GM18517 (cell line): ENCODE measurements at regions not wholly inside any gene's neighbourhood (a gene's known extent, or its start where the extent isn't known, plus 50 kb on each side); places are given as distances from the start of the nearest gene placed in this dataset.
A peak's percentile ranks its signal among the peaks of the same experiment; 100 is the strongest.

ENCODE experiments used
- ATAC-seq: cut with Tn5 transposase; IDR thresholded peaks from one replicate; pipeline ENCODE4 v1.9.1; 2021; ENCODE audit warnings: mild to moderate bottlenecking, moderate library complexity; ENCODE audit not compliant: unreplicated experiment

- no peak for ATAC-seq
Measured at GRCh38 chr7:26487780-26488515, 196.3 kb downstream of the SNX10 start.

DNA sequence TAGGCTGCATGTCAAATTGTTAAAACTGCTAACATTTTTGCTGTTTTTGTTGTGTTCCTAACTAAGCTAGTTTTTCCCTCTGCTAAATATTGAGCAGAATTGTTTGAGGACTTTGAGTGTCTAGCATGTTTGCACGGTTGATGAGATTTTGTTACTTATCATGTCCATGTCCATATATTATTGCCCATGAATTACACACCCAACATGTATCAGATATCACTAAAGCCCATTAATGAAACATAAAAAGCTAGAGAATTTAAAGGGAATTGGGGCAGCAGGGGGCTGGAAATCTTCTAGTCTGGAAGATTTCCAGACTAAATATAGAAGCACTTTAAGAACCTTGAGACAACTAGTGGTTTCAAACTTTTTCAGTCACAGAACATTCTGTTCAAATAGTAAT lies 197.7 kb downstream of the SNX10 start:
- ATAC-seq: no peak

DNA sequence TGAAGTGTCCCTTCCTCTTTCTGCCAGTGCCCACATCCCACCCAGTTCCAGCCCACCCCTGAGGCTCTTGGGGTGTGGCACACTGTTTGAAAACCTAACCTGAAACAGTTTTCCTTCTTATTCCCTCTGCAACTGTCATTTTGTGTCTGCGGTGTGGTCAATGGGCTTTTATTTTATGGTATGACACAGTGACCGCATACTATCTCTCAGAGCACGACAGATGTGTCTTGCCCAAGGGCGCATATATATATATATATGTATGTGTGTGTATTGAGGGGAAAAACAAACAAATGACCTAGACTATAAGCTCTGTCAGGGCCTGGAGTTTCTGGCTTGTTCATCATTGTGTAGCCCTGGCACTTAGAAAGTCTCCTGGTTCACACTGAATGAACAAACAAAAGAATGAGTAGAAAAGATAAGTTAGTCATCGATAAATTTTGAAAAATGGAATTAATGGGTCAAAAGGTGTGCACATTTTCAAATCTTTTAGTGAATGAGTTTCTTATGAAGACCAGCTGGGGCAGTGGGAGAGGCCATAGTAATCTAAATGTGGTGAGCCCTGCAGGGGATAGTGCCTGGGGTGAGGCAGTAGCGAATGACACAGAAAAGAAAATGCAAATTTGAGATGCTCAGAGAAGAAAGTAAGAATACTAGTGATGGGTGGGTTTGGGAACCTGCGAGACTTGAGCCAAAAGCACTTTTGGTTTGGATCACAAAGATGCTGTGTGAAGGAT lies 198.4 kb downstream of the SNX10 start:
- ATAC-seq: no peak

DNA sequence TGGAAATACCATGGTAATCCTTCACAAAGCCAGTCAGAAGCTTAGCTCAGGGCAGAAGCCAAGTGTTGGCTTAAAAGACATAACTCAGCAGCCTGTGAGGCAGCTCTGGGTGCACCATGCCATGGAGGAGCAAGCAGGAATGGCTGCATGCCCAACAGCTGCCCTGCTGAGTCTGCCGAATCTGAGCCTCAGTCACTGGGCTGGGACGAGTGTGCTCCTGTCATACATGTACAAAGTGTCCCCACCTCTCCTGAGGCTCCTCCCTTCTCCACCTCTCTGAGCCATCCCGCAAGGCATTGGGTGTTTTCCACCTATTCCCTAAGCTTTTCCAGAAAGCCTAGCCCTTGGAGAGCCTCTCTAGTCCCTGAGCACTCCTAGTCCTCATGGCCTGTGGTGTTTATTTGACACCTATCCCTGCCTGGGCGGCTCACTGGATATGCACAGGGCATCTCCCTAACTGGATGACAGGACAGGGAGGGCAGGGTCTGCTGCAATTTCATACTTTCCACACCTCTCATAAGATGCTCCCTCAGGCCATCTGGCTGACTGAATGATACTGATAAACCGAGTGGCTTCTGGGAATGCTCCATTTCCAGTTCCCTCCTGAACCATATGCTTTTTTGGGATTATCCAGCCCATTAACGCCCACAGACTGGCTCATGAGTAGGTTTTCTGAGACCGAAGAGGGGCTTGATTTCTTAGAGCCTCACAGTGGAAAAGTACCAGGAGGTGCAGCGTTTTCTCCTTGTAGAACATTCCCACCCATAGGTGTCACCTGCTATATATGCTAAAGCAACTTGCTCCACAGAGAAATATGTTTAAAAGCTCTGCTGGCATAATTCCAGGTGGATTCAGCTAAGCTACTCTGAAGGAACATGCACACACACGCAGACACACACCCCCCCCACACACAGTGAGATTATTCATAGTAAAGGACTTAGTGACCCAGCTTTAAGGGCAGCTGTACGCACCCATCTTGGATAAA lies 199.3 kb downstream of the SNX10 start:
- no peak for ATAC-seq

DNA sequence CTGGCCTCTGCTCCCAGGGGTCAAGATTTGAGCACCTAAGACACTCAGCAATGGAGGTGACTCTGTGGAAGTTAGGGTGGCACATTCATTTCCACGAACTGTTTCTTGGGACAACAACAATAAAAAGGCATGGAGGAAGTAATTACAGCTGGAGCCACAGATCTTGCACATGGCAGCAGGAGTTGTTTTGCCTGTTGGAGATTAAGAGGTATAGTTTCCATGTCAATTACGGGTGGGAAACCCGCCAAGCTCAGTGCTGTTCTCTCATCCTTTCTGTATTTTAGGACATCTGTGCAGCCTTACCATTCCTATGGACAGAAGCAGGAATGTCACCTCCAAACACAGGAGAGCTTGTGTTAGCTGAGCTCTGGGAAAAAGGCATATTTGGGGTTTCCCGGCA lies 201.2 kb downstream of the SNX10 start:
- no peak for ATAC-seq

DNA sequence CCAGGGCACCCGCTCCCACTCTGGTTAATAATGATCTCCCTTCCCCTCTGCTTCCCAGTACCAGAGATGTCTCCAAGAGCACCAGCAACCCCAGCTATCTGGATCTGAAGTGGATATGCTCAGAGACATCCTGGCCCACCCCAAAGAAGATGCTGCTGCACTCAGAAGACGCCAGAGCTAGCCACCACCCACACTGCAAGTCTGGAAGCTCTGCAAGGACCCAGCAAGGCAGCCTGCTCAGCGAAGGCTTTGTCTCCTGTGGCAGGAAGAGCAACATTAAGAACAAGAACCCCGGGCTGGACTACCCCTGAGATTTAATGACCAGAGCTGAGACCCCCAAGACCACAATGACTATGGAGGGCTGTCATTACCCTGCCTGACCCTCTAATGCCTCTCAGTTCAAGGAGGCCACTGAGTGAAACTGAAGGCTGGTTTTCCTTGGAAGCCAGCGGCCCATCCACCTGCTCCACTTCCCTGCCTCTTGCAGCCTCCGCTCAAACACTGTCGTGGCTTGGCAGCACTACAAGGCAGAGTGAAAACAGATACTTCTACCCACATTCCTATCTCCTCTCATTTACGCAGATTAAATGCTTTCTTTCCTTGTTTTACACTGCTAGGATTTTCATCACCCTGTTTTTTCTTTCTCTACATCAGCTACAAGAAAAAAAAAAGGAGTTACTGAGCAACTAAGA lies 202.2 kb downstream of the SNX10 start:
- ATAC-seq: no peak

DNA sequence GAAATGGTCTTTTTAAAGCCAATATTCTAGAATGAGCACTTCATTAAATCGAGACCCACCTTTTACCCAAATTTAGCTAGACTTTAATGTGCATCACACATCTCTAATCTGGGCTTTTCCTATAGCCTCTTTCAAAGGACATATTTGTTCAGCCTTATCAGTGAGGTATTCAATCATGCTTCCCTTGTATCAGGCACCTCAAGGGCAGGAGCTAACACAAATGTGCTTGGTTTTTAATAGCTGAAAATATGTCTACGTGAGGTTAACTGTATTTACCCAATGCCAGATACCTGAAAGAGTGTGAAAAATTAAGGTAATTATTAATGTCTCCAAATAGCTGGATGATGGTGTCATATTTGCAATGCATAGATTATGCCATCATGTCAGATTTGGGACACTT lies 203.9 kb downstream of the SNX10 start:
- no peak for ATAC-seq

- no peak for ATAC-seq
Measured at GRCh38 chr7:26497801-26498596, 206.3 kb downstream of the SNX10 start.

- ATAC-seq: no peak
Measured at GRCh38 chr7:26499315-26499897, 207.7 kb downstream of the SNX10 start.

GRCh38 chr7:26500749-26501352 lies 209.2 kb downstream of the SNX10 start:
- ATAC-seq: peak; percentile 55

DNA sequence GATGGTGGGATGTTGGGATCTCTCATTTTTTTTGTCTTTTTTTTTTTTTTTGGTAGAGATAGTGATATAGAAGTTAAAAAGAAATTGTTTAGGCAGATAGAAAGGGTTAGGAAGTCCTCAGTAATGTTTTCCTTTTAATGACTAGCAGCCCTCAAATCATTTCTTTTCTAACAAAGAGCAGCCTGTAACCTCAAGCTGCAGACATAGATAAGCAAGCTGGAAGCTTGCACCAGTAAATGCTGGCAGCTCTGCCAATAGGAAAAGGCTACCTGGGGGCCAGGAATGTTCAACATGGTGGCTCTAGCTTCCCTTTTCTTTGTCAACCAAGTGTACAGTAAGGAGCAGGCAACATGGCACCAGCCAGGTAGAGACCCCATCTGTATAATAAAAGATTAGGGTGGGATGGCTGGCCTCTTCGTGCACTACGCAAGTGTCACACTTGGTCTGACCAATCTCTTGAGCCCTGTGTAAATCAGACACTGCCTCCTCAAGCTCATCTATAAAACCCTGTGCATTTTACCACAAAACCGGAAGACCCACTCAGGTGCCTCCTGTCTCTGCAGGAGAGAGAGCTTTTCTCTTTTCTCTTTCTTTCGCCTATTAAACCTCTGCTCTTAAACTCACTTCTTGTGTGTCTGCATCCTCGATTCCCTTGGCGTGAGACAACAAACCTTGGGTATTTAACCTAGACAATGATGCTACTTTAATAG lies 212.9 kb downstream of the SNX10 start:
- ATAC-seq: no peak

- no peak for ATAC-seq
Measured at GRCh38 chr7:26506196-26506595, 214.5 kb downstream of the SNX10 start.

GRCh38 chr7:26507108-26507987 lies 215.7 kb downstream of the SNX10 start:
- no peak for ATAC-seq

GRCh38 chr7:26508481-26508880 lies 216.8 kb downstream of the SNX10 start:
- ATAC-seq: no peak

GRCh38 chr7:26508917-26509316 lies 217.3 kb downstream of the SNX10 start:
- ATAC-seq: no peak

DNA sequence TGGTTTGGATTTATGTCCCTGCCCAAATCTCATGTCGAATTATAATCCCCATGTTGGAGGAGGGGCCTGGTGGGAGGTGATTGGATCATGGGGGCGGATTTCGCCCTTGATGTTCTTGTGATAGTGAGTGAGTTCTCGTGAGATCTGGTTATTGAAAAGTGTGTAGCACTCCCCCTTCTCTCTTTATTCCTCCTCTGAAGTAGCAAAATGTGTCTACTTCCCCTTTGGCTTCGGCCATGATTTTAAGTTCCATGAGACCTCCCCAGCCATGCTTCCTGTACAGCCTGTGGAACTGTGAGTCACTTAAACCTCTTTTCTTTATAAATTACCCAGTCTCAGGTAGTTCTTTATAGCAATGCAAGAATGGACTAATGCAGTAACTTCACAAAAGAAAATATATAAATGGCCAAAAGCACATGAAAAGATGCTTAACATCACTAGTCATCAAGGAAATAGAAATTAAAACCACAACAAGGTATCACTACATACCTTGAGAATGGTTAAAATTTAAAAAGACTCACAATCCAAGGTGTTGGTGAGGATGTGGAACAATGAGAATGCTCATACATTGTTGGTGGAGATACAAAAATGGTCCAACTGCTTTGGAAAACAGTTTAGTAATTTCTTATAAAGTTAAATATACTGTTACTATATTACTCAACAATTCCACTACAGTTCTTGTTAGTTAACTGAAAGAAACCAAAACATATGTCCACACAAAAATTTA lies 218.7 kb downstream of the SNX10 start:
- no peak for ATAC-seq

- no peak for ATAC-seq
Measured at GRCh38 chr7:26511866-26512265, 220.2 kb downstream of the SNX10 start.
